HFF-Myc (cell line): ENCODE measurements at regions not wholly inside any gene's neighbourhood (a gene's known extent, or its start where the extent isn't known, plus 50 kb on each side); places are given as distances from the start of the nearest gene placed in this dataset.

Experiments
- DNase-seq: peaks from one replicate; pipeline ENCODE4 v3.0.0-alpha.2; 2011; ENCODE audit warnings: low read depth; ENCODE audit errors: extremely low read depth
- H3K4me3 ChIP-seq: replicated peaks from 2 replicates; pipeline ENCODE4 v1.5.1; 2011; ENCODE audit warnings: low read depth, mild to moderate bottlenecking, control low read depth, low read length
- CTCF ChIP-seq: IDR thresholded peaks from 2 replicates; pipeline ENCODE4 v1.5.1; 2012; ENCODE audit warnings: mild to moderate bottlenecking, low read depth, low read length, control low read depth; ENCODE audit errors: missing control alignments

- no peak for TF ChIP-seq CTCF
- DNase-seq: no peak
- no peak overlapping the region for H3K4me3 ChIP-seq
Observed at GRCh38 chr4:110268790-110269189, 70.4 kb upstream of the ELOVL6 start.

- H3K4me3 ChIP-seq: no peak overlapping the region
- no peak for TF ChIP-seq CTCF
- no peak for DNase-seq
Observed at GRCh38 chr4:110268352-110268751, 69.9 kb upstream of the ELOVL6 start.

- TF ChIP-seq CTCF: no peak
- no peak overlapping the region for H3K4me3 ChIP-seq
- no peak for DNase-seq
Observed at GRCh38 chr4:110266136-110266535, 67.7 kb upstream of the ELOVL6 start.

GRCh38 chr4:110265001-110265400, 66.6 kb upstream of the ELOVL6 start:
- no peak for DNase-seq
- no peak overlapping the region for H3K4me3 ChIP-seq
- no peak for TF ChIP-seq CTCF

- no peak for DNase-seq
- no peak for TF ChIP-seq CTCF
Observed at GRCh38 chr4:110260299-110260698, 61.9 kb upstream of the ELOVL6 start.

GRCh38 chr4:110250023-110250387, 51.6 kb upstream of the ELOVL6 start:
- H3K4me3 ChIP-seq: no peak overlapping the region
- no peak for TF ChIP-seq CTCF
- DNase-seq: no peak

More at GRCh38 chr4:110260299-110260698, 61.9 kb upstream of the ELOVL6 start:
- H3K4me3 ChIP-seq: no peak overlapping the region

- DNase-seq: no peak
- no peak overlapping the region for H3K4me3 ChIP-seq
- TF ChIP-seq CTCF: no peak
Observed at GRCh38 chr4:110248831-110249253, 50.4 kb upstream of the ELOVL6 start.
